ENCODE measurements at regions not wholly inside any gene's neighbourhood (a gene's known extent, or its start where the extent isn't known, plus 50 kb on each side); places are given as distances from the start of the nearest gene placed in this dataset.

- Histone ChIP-seq H3K9me3 (ENCODE audit: control insufficient read depth in 2 of 2, insufficient read depth in 1 of 2, low read depth in 1 of 2, low read length in 1 of 2) (no peaks in the 10 kb centered on the region), H3K36me3 (ENCODE audit: control insufficient read depth in 2 of 2, insufficient read depth in 2 of 2, low read length in 1 of 2) (no peaks in the 10 kb centered on the region), H3K4me1 (ENCODE audit: control insufficient read depth in 2 of 2, insufficient read depth in 2 of 2, low read length in 1 of 2) (no peaks in the 10 kb centered on the region), H3K27ac (ENCODE audit: low read depth in 2 of 2, low read length in 1 of 2) (no peak overlapping the region), H3K27me3 (ENCODE audit: control insufficient read depth in 1 of 2, insufficient read depth in 2 of 2, low read length in 2 of 2) (no peaks in the 10 kb centered on the region), H3K4me3 (ENCODE audit: low read depth in 1 of 2, low read length in 2 of 2) (peak overlapping the region; percentile 3 to 20)
- 15 to 17% methylated on average over 18 of the region's 18 CpGs for WGBS, 2 donors
Observed at GRCh38 chr18:70464343-70465114, 175.7 kb downstream of the SOCS6 start.

DNA sequence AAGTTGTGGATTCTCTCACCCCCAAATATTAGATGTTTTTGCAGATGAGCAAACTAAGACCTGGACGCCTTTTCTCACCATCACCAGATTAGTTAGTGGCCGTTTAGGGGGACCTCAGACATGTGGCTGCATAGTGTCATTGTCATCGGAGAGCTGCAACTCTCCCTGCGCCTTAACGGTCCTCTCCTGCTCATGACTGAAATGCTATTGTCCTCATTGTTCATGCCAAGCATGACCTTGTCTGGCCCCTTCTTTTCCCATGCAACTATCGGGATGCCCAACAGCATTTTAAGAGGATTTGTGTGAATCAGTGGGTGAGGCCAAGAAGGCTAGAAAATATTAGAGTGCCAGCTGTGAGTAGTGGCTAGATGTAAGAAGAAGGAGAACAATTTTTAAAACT lies 174.2 kb downstream of the SOCS6 start:
- 86 to 88% methylated on average over 6 of the region's 6 CpGs for WGBS, 2 donors
- H3K27ac ChIP-seq (ENCODE audit: low read depth in 2 of 2, low read length in 1 of 2), result no peak overlapping the region
- no peaks in the 10 kb centered on the region for H3K4me1 ChIP-seq (ENCODE audit: control insufficient read depth in 2 of 2, insufficient read depth in 2 of 2, low read length in 1 of 2)
- H3K36me3 ChIP-seq (ENCODE audit: control insufficient read depth in 2 of 2, insufficient read depth in 2 of 2, low read length in 1 of 2), result no peaks in the 10 kb centered on the region
- H3K27me3 ChIP-seq (ENCODE audit: control insufficient read depth in 1 of 2, insufficient read depth in 2 of 2, low read length in 2 of 2), result no peaks in the 10 kb centered on the region
- no peaks in the 10 kb centered on the region for H3K9me3 ChIP-seq (ENCODE audit: control insufficient read depth in 2 of 2, insufficient read depth in 1 of 2, low read depth in 1 of 2, low read length in 1 of 2)
- H3K4me3 ChIP-seq (ENCODE audit: low read depth in 1 of 2, low read length in 2 of 2), result no peak overlapping the region

GRCh38 chr18:70462078-70462439 lies 173.2 kb downstream of the SOCS6 start:
- 45% methylated on average over 3 of the region's 3 CpGs for WGBS, 2 donors
- no peaks in the 10 kb centered on the region for H3K36me3 ChIP-seq (ENCODE audit: control insufficient read depth in 2 of 2, insufficient read depth in 2 of 2, low read length in 1 of 2)
- H3K4me1 ChIP-seq (ENCODE audit: control insufficient read depth in 2 of 2, insufficient read depth in 2 of 2, low read length in 1 of 2), result no peaks in the 10 kb centered on the region
- H3K27me3 ChIP-seq (ENCODE audit: control insufficient read depth in 1 of 2, insufficient read depth in 2 of 2, low read length in 2 of 2), result no peaks in the 10 kb centered on the region
- H3K4me3 ChIP-seq (ENCODE audit: low read depth in 1 of 2, low read length in 2 of 2), result no peak overlapping the region
- no peaks in the 10 kb centered on the region for H3K9me3 ChIP-seq (ENCODE audit: control insufficient read depth in 2 of 2, insufficient read depth in 1 of 2, low read depth in 1 of 2, low read length in 1 of 2)
- H3K27ac ChIP-seq (ENCODE audit: low read depth in 2 of 2, low read length in 1 of 2), result no peak overlapping the region

DNA sequence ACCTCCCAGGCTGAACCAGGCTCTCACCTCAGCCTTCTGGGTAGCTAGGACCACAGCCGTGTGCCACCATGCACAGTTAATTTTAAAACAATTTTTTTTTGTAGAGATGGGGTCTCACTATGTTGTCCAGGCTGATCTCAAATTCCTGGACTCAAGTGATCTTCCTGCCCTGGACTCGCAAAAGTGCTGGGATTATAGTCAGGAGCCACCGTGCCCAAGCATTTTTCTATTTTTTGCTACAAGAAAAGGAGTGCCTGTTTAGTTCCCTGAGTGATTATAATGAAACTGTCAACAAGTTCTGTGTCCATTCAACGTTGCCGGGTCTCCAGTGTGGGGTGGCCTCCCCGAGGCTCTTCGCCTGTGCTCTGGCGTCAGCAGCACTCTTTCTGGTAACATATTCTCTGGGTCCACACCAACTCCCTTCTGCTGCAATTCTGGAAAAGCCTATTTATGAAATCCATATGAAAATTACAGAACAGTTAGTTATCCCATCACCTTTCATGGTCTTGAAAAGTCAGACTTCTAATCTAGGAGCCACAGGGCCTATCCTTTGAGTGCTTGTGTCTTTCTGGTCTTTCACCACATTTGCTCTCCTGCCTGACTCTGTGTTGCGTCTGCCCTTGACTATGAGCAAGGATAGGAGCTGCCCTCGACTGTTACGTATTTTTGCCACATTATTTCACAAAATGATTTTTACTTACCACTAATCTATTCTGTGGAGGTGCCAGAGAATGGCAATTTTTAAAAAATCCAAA lies 172.7 kb downstream of the SOCS6 start:
- no peaks in the 10 kb centered on the region for H3K9me3 ChIP-seq (ENCODE audit: control insufficient read depth in 2 of 2, insufficient read depth in 1 of 2, low read depth in 1 of 2, low read length in 1 of 2)
- WGBS, 2 donors, result 85 to 90% methylated on average over 11 of the region's 11 CpGs
- no peaks in the 10 kb centered on the region for H3K4me1 ChIP-seq (ENCODE audit: control insufficient read depth in 2 of 2, insufficient read depth in 2 of 2, low read length in 1 of 2)
- no peak overlapping the region for H3K4me3 ChIP-seq (ENCODE audit: low read depth in 1 of 2, low read length in 2 of 2)
- H3K36me3 ChIP-seq (ENCODE audit: control insufficient read depth in 2 of 2, insufficient read depth in 2 of 2, low read length in 1 of 2), result no peaks in the 10 kb centered on the region
- no peaks in the 10 kb centered on the region for H3K27me3 ChIP-seq (ENCODE audit: control insufficient read depth in 1 of 2, insufficient read depth in 2 of 2, low read length in 2 of 2)
- H3K27ac ChIP-seq (ENCODE audit: low read depth in 2 of 2, low read length in 1 of 2), result no peak overlapping the region

GRCh38 chr18:70459731-70460130 lies 170.9 kb downstream of the SOCS6 start:
- no peaks in the 10 kb centered on the region for H3K36me3 ChIP-seq (ENCODE audit: control insufficient read depth in 2 of 2, insufficient read depth in 2 of 2, low read length in 1 of 2)
- H3K27ac ChIP-seq (ENCODE audit: low read depth in 2 of 2, low read length in 1 of 2), result no peak overlapping the region
- no peaks in the 10 kb centered on the region for H3K9me3 ChIP-seq (ENCODE audit: control insufficient read depth in 2 of 2, insufficient read depth in 1 of 2, low read depth in 1 of 2, low read length in 1 of 2)
- no peak overlapping the region for H3K4me3 ChIP-seq (ENCODE audit: low read depth in 1 of 2, low read length in 2 of 2)
- 68 to 71% methylated on average over 5 of the region's 5 CpGs for WGBS, 2 donors
- no peaks in the 10 kb centered on the region for H3K27me3 ChIP-seq (ENCODE audit: control insufficient read depth in 1 of 2, insufficient read depth in 2 of 2, low read length in 2 of 2)
- no peaks in the 10 kb centered on the region for H3K4me1 ChIP-seq (ENCODE audit: control insufficient read depth in 2 of 2, insufficient read depth in 2 of 2, low read length in 1 of 2)

GRCh38 chr18:70459251-70459650 lies 170.4 kb downstream of the SOCS6 start:
- no peak overlapping the region for H3K4me3 ChIP-seq (ENCODE audit: low read depth in 1 of 2, low read length in 2 of 2)
- H3K27ac ChIP-seq (ENCODE audit: low read depth in 2 of 2, low read length in 1 of 2), result no peak overlapping the region
- no peaks in the 10 kb centered on the region for H3K36me3 ChIP-seq (ENCODE audit: control insufficient read depth in 2 of 2, insufficient read depth in 2 of 2, low read length in 1 of 2)
- 79 to 83% methylated on average over 4 of the region's 4 CpGs for WGBS, 2 donors
- no peaks in the 10 kb centered on the region for H3K4me1 ChIP-seq (ENCODE audit: control insufficient read depth in 2 of 2, insufficient read depth in 2 of 2, low read length in 1 of 2)
- H3K9me3 ChIP-seq (ENCODE audit: control insufficient read depth in 2 of 2, insufficient read depth in 1 of 2, low read depth in 1 of 2, low read length in 1 of 2), result no peaks in the 10 kb centered on the region
- H3K27me3 ChIP-seq (ENCODE audit: control insufficient read depth in 1 of 2, insufficient read depth in 2 of 2, low read length in 2 of 2), result no peaks in the 10 kb centered on the region

GRCh38 chr18:70457788-70458187 lies 168.9 kb downstream of the SOCS6 start:
- Histone ChIP-seq H3K4me1 (ENCODE audit: control insufficient read depth in 2 of 2, insufficient read depth in 2 of 2, low read length in 1 of 2) (no peaks in the 10 kb centered on the region), H3K27me3 (ENCODE audit: control insufficient read depth in 1 of 2, insufficient read depth in 2 of 2, low read length in 2 of 2) (no peaks in the 10 kb centered on the region), H3K27ac (ENCODE audit: low read depth in 2 of 2, low read length in 1 of 2) (no peak overlapping the region), H3K36me3 (ENCODE audit: control insufficient read depth in 2 of 2, insufficient read depth in 2 of 2, low read length in 1 of 2) (no peaks in the 10 kb centered on the region), H3K4me3 (ENCODE audit: low read depth in 1 of 2, low read length in 2 of 2) (no peak overlapping the region), H3K9me3 (ENCODE audit: control insufficient read depth in 2 of 2, insufficient read depth in 1 of 2, low read depth in 1 of 2, low read length in 1 of 2) (no peaks in the 10 kb centered on the region)
- 92 to 93% methylated on average over 3 of the region's 3 CpGs for WGBS, 2 donors

- H3K36me3 ChIP-seq (ENCODE audit: control insufficient read depth in 2 of 2, insufficient read depth in 2 of 2, low read length in 1 of 2), result no peaks in the 10 kb centered on the region
- H3K4me3 ChIP-seq (ENCODE audit: low read depth in 1 of 2, low read length in 2 of 2), result no peak overlapping the region
- H3K4me1 ChIP-seq (ENCODE audit: control insufficient read depth in 2 of 2, insufficient read depth in 2 of 2, low read length in 1 of 2), result no peaks in the 10 kb centered on the region
- H3K27me3 ChIP-seq (ENCODE audit: control insufficient read depth in 1 of 2, insufficient read depth in 2 of 2, low read length in 2 of 2), result no peaks in the 10 kb centered on the region
- WGBS, 2 donors, result 51 to 59% methylated on average over 3 of the region's 3 CpGs
- H3K9me3 ChIP-seq (ENCODE audit: control insufficient read depth in 2 of 2, insufficient read depth in 1 of 2, low read depth in 1 of 2, low read length in 1 of 2), result no peaks in the 10 kb centered on the region
- no peak overlapping the region for H3K27ac ChIP-seq (ENCODE audit: low read depth in 2 of 2, low read length in 1 of 2)
Observed at GRCh38 chr18:70457223-70457622, 168.4 kb downstream of the SOCS6 start.

- no peaks in the 10 kb centered on the region for H3K9me3 ChIP-seq (ENCODE audit: control insufficient read depth in 2 of 2, insufficient read depth in 1 of 2, low read depth in 1 of 2, low read length in 1 of 2)
- no peaks in the 10 kb centered on the region for H3K4me1 ChIP-seq (ENCODE audit: control insufficient read depth in 2 of 2, insufficient read depth in 2 of 2, low read length in 1 of 2)
- WGBS, 2 donors, result 80 to 84% methylated on average over 6 of the region's 6 CpGs
- no peak overlapping the region for H3K4me3 ChIP-seq (ENCODE audit: low read depth in 1 of 2, low read length in 2 of 2)
- no peaks in the 10 kb centered on the region for H3K36me3 ChIP-seq (ENCODE audit: control insufficient read depth in 2 of 2, insufficient read depth in 2 of 2, low read length in 1 of 2)
- no peak overlapping the region for H3K27ac ChIP-seq (ENCODE audit: low read depth in 2 of 2, low read length in 1 of 2)
- H3K27me3 ChIP-seq (ENCODE audit: control insufficient read depth in 1 of 2, insufficient read depth in 2 of 2, low read length in 2 of 2), result no peaks in the 10 kb centered on the region
Observed at GRCh38 chr18:70456376-70456775, 167.5 kb downstream of the SOCS6 start.

DNA sequence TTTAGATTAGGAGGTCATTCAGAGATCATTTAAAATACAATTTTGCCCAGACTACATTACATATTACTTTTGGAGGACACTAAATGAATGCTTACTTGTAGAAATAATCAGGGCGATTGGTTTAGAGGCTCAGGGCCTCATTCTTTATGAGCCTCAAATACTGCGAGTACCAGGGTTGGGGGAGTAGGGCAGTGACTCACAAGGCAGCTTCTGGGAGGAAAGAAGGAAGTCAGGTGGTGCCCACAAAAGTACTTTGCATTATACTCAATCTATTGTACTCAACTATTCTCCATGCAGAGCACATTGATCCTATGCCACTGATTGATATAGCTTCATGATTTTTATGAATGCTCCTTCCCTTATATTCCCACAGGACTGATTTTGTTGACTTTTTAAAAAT lies 166.9 kb downstream of the SOCS6 start:
- no peaks in the 10 kb centered on the region for H3K4me1 ChIP-seq (ENCODE audit: control insufficient read depth in 2 of 2, insufficient read depth in 2 of 2, low read length in 1 of 2)
- no peak overlapping the region for H3K27ac ChIP-seq (ENCODE audit: low read depth in 2 of 2, low read length in 1 of 2)
- WGBS, 2 donors, result 80 to 85% methylated on average over 2 of the region's 2 CpGs
- H3K27me3 ChIP-seq (ENCODE audit: control insufficient read depth in 1 of 2, insufficient read depth in 2 of 2, low read length in 2 of 2), result no peaks in the 10 kb centered on the region
- no peaks in the 10 kb centered on the region for H3K36me3 ChIP-seq (ENCODE audit: control insufficient read depth in 2 of 2, insufficient read depth in 2 of 2, low read length in 1 of 2)
- no peak overlapping the region for H3K4me3 ChIP-seq (ENCODE audit: low read depth in 1 of 2, low read length in 2 of 2)
- H3K9me3 ChIP-seq (ENCODE audit: control insufficient read depth in 2 of 2, insufficient read depth in 1 of 2, low read depth in 1 of 2, low read length in 1 of 2), result no peaks in the 10 kb centered on the region
